Neuronal stem cell (in vitro differentiated cells): ENCODE measurements at regions not wholly inside any gene's neighbourhood (a gene's known extent, or its start where the extent isn't known, plus 50 kb on each side); places are given as distances from the start of the nearest gene placed in this dataset.

Experiments used
- DNase-seq: peaks from one replicate; pipeline ENCODE4 v3.0.0-alpha.2; 2013; ENCODE audit warnings: low spot score
- H2AFZ ChIP-seq: one replicate; pipeline ENCODE4 v1.6.1; 2013; ENCODE audit warnings: mild to moderate bottlenecking, low read length, inconsistent platforms
- H2AK5ac ChIP-seq: 2 replicates; pipeline ENCODE4 v1.6.1; 2013; ENCODE audit warnings: low read depth, mild to moderate bottlenecking, inconsistent platforms, low read length, moderate library complexity, mixed read lengths
- H2BK120ac ChIP-seq: 2 replicates; pipeline ENCODE4 v1.6.1; 2013; ENCODE audit warnings: low read depth, mild to moderate bottlenecking, inconsistent platforms, low read length, moderate library complexity, mixed read lengths
- H2BK12ac ChIP-seq: one replicate; pipeline ENCODE4 v1.6.1; 2013; ENCODE audit warnings: low read length, inconsistent platforms
- H2BK15ac ChIP-seq: 2 replicates; pipeline ENCODE4 v1.6.1; 2013; ENCODE audit warnings: mild to moderate bottlenecking, low read length, inconsistent platforms, mixed read lengths
- H2BK5ac ChIP-seq: one replicate; pipeline ENCODE4 v1.6.1; 2013; ENCODE audit warnings: inconsistent platforms, mild to moderate bottlenecking, low read length, moderate library complexity
- H3K14ac ChIP-seq: one replicate; pipeline ENCODE4 v1.6.1; 2013; ENCODE audit warnings: low read length, inconsistent platforms
- H3K18ac ChIP-seq: 2 replicates; pipeline ENCODE4 v1.6.1; 2013; ENCODE audit warnings: low read length, inconsistent platforms
- H3K23ac ChIP-seq: 2 replicates; pipeline ENCODE4 v1.6.1; 2013; ENCODE audit warnings: low read depth, mild to moderate bottlenecking, mixed read lengths, low read length, inconsistent platforms; ENCODE audit not compliant: poor library complexity
- H3K27ac ChIP-seq: replicated peaks from 3 replicates; pipeline ENCODE4 v1.5.1; 2013; ENCODE audit warnings: low read length, inconsistent platforms
- H3K27me3 ChIP-seq, 3 experiments: 2 replicates each; pipeline ENCODE4 v1.6.1; 2013; ENCODE audit warnings: low read length in 3 of 3, mild to moderate bottlenecking in 2 of 3, inconsistent platforms in 1 of 3, low read depth in 1 of 3, mixed read lengths in 1 of 3, moderate library complexity in 1 of 3; ENCODE audit not compliant: control insufficient read depth in 3 of 3, insufficient read depth in 3 of 3
- H3K36me3 ChIP-seq, 2 donors: replicated peaks in 1 of 2; 2 replicates each; pipeline ENCODE4 v1.6.1; 2013; ENCODE audit warnings: low read length in 2 of 2; ENCODE audit not compliant: control insufficient read depth in 2 of 2, insufficient read depth in 2 of 2
- H3K4ac ChIP-seq: 2 replicates; pipeline ENCODE4 v1.6.1; 2013; ENCODE audit warnings: inconsistent platforms, mild to moderate bottlenecking, low read length, moderate library complexity
- H3K4me1 ChIP-seq, 2 donors: 1 replicate in 1 of 2; 2 replicates in 1 of 2; pipeline ENCODE4 v1.6.1; 2013; ENCODE audit warnings: low read length in 2 of 2, low read depth in 1 of 2; ENCODE audit not compliant: control insufficient read depth in 2 of 2, insufficient read depth in 1 of 2
- H3K4me2 ChIP-seq: one replicate; pipeline ENCODE4 v1.6.1; 2013; ENCODE audit warnings: mild to moderate bottlenecking, low read length, inconsistent platforms; ENCODE audit not compliant: insufficient read depth, poor library complexity, severe bottlenecking
- H3K4me3 ChIP-seq, 2 donors: 2 replicates each; pipeline ENCODE4 v1.5.1; 2013; ENCODE audit warnings: low read length in 2 of 2, mild to moderate bottlenecking in 2 of 2, inconsistent platforms in 1 of 2, moderate library complexity in 1 of 2
- H3K79me1 ChIP-seq: one replicate; pipeline ENCODE4 v1.6.1; 2013; ENCODE audit warnings: low read depth, mild to moderate bottlenecking, inconsistent platforms, low read length, moderate library complexity
- H3K9ac ChIP-seq: one replicate; pipeline ENCODE4 v1.6.1; 2013; ENCODE audit warnings: mild to moderate bottlenecking, low read depth, low read length, inconsistent platforms; ENCODE audit not compliant: poor library complexity
- H3K9me3 ChIP-seq, 2 donors: replicated peaks in 1 of 2; 2 replicates each; pipeline versions ENCODE3 to v1.6.1; 2013; ENCODE audit warnings: low read length in 2 of 2, mild to moderate bottlenecking in 2 of 2, inconsistent platforms in 1 of 2, low read depth in 1 of 2, mixed read lengths in 1 of 2, moderate library complexity in 1 of 2; ENCODE audit not compliant: control insufficient read depth in 2 of 2, insufficient read depth in 1 of 2
- H4K8ac ChIP-seq: one replicate; pipeline ENCODE4 v1.6.1; 2013; ENCODE audit warnings: low read depth, mild to moderate bottlenecking, inconsistent platforms, low read length, moderate library complexity
- H4K91ac ChIP-seq: one replicate; pipeline ENCODE4 v1.6.1; 2013; ENCODE audit warnings: low read length, low read depth, mild to moderate bottlenecking, inconsistent platforms; ENCODE audit not compliant: poor library complexity
- WGBS, 2 donors: extraction: QIAGEN DNeasy Blood & Tissue Kit; methylation state at CpG; one replicate each; pipeline ENCODE4 v1.1.7; 2013; ENCODE audit warnings: missing lambda C conversion rate in 2 of 2, mixed read lengths in 1 of 2; ENCODE audit not compliant: insufficient read length in 2 of 2, insufficient replicate concordance in 1 of 2; ENCODE audit errors: extremely low coverage in 2 of 2; 5-methylcytosine and 5-hydroxymethylcytosine counted together

GRCh38 chr1:165014753-165015152, 341.8 kb downstream of the LMX1A start:
- Histone ChIP-seq H4K8ac (no peak overlapping the region), H3K79me1 (no peaks in the 10 kb centered on the region), H2BK15ac (no peak overlapping the region), H2BK120ac (no peak overlapping the region), H3K4me3 (no peak overlapping the region), H4K91ac (no peak overlapping the region), H3K23ac (no peak overlapping the region), H3K9me3 (no peaks in the 10 kb centered on the region), H2BK12ac (no peak overlapping the region), H3K18ac (no peak overlapping the region), H3K4me2 (no peak overlapping the region), H3K9ac (no peak overlapping the region), H3K4me1 (no peaks in the 10 kb centered on the region), H3K27ac (no peak overlapping the region), H3K36me3 (no peaks in the 10 kb centered on the region), H3K27me3 (no peaks in the 10 kb centered on the region), H2BK5ac (no peak overlapping the region), H3K4ac (no peak overlapping the region), H2AK5ac (no peak overlapping the region), H3K14ac (no peak overlapping the region), H2AFZ (no peak overlapping the region)
- no CpG with 5 or more reads among the region's 4 CpGs for WGBS, 2 donors
- no peak for DNase-seq

- Histone ChIP-seq H3K4me1 (no peaks in the 10 kb centered on the region), H3K27me3 (no peaks in the 10 kb centered on the region), H2BK12ac (no peak overlapping the region), H3K23ac (no peak overlapping the region), H2BK5ac (no peak overlapping the region), H3K27ac (no peak overlapping the region), H3K36me3 (no peaks in the 10 kb centered on the region), H2AK5ac (no peak overlapping the region), H3K4me3 (no peak overlapping the region), H3K79me1 (no peaks in the 10 kb centered on the region), H3K18ac (no peak overlapping the region), H3K4me2 (no peak overlapping the region), H3K9me3 (no peaks in the 10 kb centered on the region), H2AFZ (no peak overlapping the region), H3K4ac (no peak overlapping the region), H4K91ac (no peak overlapping the region), H3K14ac (no peak overlapping the region), H3K9ac (no peak overlapping the region), H4K8ac (no peak overlapping the region), H2BK15ac (no peak overlapping the region), H2BK120ac (no peak overlapping the region)
- DNase-seq = no peak
- WGBS, 2 donors = no CpG with 5 or more reads among the region's 1 CpG
Observed at GRCh38 chr1:165011991-165012531, 344.5 kb downstream of the LMX1A start.

- no peak for DNase-seq
- Histone ChIP-seq H3K79me1 (no peaks in the 10 kb centered on the region), H2BK15ac (no peak overlapping the region), H4K91ac (no peak overlapping the region), H4K8ac (no peak overlapping the region), H3K4me1 (no peaks in the 10 kb centered on the region), H3K23ac (no peak overlapping the region), H2BK12ac (no peak overlapping the region), H3K9ac (no peak overlapping the region), H3K36me3 (no peaks in the 10 kb centered on the region), H3K18ac (no peak overlapping the region), H3K4ac (no peak overlapping the region), H3K4me2 (no peak overlapping the region), H3K14ac (no peak overlapping the region), H3K27ac (no peak overlapping the region), H3K27me3 (no peaks in the 10 kb centered on the region), H3K9me3 (no peaks in the 10 kb centered on the region), H2BK5ac (no peak overlapping the region), H2AFZ (no peak overlapping the region), H2BK120ac (no peak overlapping the region), H2AK5ac (no peak overlapping the region), H3K4me3 (no peak overlapping the region)
- WGBS, 2 donors = no CpG with 5 or more reads among the region's 1 CpG
Observed at GRCh38 chr1:165011186-165011585, 345.3 kb downstream of the LMX1A start.

GRCh38 chr1:165010418-165011070, 346.0 kb downstream of the LMX1A start:
- no CpG with 5 or more reads among the region's 3 CpGs for WGBS, 2 donors
- Histone ChIP-seq H2BK12ac (no peak overlapping the region), H3K79me1 (no peaks in the 10 kb centered on the region), H3K9me3 (no peaks in the 10 kb centered on the region), H2BK15ac (no peak overlapping the region), H2BK5ac (no peak overlapping the region), H3K23ac (no peak overlapping the region), H3K14ac (no peak overlapping the region), H3K4me1 (no peaks in the 10 kb centered on the region), H2AFZ (no peak overlapping the region), H4K8ac (no peak overlapping the region), H3K4ac (no peak overlapping the region), H3K4me3 (no peak overlapping the region), H3K36me3 (no peaks in the 10 kb centered on the region), H3K27ac (no peak overlapping the region), H3K27me3 (no peaks in the 10 kb centered on the region), H3K9ac (no peak overlapping the region), H4K91ac (no peak overlapping the region), H3K4me2 (no peak overlapping the region), H2BK120ac (no peak overlapping the region), H3K18ac (no peak overlapping the region), H2AK5ac (no peak overlapping the region)
- DNase-seq = no peak
